ENCODE measurements at regions not wholly inside any gene's neighbourhood (a gene's known extent, or its start where the extent isn't known, plus 50 kb on each side); places are given as distances from the start of the nearest gene placed in this dataset.
"Not testable (repeated sequence)": the region's sequence is repeated elsewhere in the genome, so short reads cannot be mapped to it uniquely, and the experiment has no call there.

- H3K4me1 ChIP-seq, result peaks cover 0 to 8% (median 0%) of the 10 kb centered on the region in 3 donors
- intact Hi-C loops (cut with DNase I), result no loop called here
- no peak for DNase-seq
Measured at GRCh38 chr6:3921663-3922062, 72.5 kb downstream of the FAM50B start.

GRCh38 chr6:3922619-3923018 is 73.4 kb downstream of the FAM50B start:
- DNase-seq; H3K4me3 ChIP-seq; H3K9me3 ChIP-seq; intact Hi-C loops (cut with DNase I); H3K36me3 ChIP-seq; H3K4me1 ChIP-seq; H3K27ac ChIP-seq: not testable (repeated sequence)
- H3K27me3 ChIP-seq, result peaks cover 0 to 16% (median 0%) of the 10 kb centered on the region in 4 donors
- WGBS, 2 donors, result 97% methylated on average over 5 to 7 of the region's 7 CpGs

More at GRCh38 chr6:3921663-3922062, 72.5 kb downstream of the FAM50B start:
- Histone ChIP-seq H3K9me3 (no peaks in the 10 kb centered on the region), H3K27me3 (peaks cover 0 to 16% (median 0%) of the 10 kb centered on the region in 4 donors), H3K4me3 (no peak overlapping the region), H3K36me3 (no peaks in the 10 kb centered on the region), H3K27ac (no peak overlapping the region)
- TF ChIP-seq CTCF (IDR thresholded peaks at IDR 0.05) (no peak), POLR2A (IDR thresholded peaks at IDR 0.05) (no peak)
- 80 to 95% methylated on average over 1 to 2 of the region's 2 CpGs for WGBS, 2 donors

- DNase-seq, result not testable (repeated sequence)
Measured at GRCh38 chr6:3925223-3926149, 76.3 kb downstream of the FAM50B start.

GRCh38 chr6:3926150-3926482 is 76.9 kb downstream of the FAM50B start:
- Histone ChIP-seq H3K9me3 (no peaks in the 10 kb centered on the region), H3K27ac (peak overlapping the region in 1 of 4 donors; percentile 50), H3K4me3 (peak overlapping the region in 2 of 4 donors; percentile 15 to 39), H3K27me3 (peaks cover 0 to 10% (median 0%) of the 10 kb centered on the region in 4 donors), H3K4me1 (peaks cover 0 to 8% (median 0%) of the 10 kb centered on the region in 3 donors), H3K36me3 (no peaks in the 10 kb centered on the region)
- WGBS, 2 donors, result 38 to 48% methylated on average over 8 of the region's 8 CpGs
- TF ChIP-seq POLR2A (IDR thresholded peaks at IDR 0.05) (no peak), CTCF (IDR thresholded peaks at IDR 0.05) (no peak)
- intact Hi-C loops (cut with DNase I), result no loop called here
- no peak for DNase-seq

More at GRCh38 chr6:3925223-3926149, 76.3 kb downstream of the FAM50B start:
- H3K9me3 ChIP-seq; H3K36me3 ChIP-seq; H3K4me1 ChIP-seq; intact Hi-C loops (cut with DNase I): not testable (repeated sequence)
- WGBS, 2 donors, result 51 to 68% methylated on average over 18 to 22 of the region's 23 CpGs
- H3K4me3 ChIP-seq, result peak overlapping the region in 2 of 4 donors; percentile 15 to 39
- peak overlapping the region in 2 of 4 donors; percentile 16 to 50 for H3K27ac ChIP-seq
- H3K27me3 ChIP-seq, result peaks cover 0 to 14% (median 0%) of the 10 kb centered on the region in 4 donors

GRCh38 chr6:3928111-3928510 is 78.9 kb downstream of the FAM50B start:
- 44 to 46% methylated on average over 5 of the region's 5 CpGs for WGBS, 2 donors
- TF ChIP-seq POLR2A (IDR thresholded peaks at IDR 0.05), result no peak
- TF ChIP-seq CTCF (IDR thresholded peaks at IDR 0.05), result no peak
- H3K36me3 ChIP-seq, result no peaks in the 10 kb centered on the region
- DNase-seq, result no peak
- H3K27ac ChIP-seq, result no peak overlapping the region
- intact Hi-C loops (cut with DNase I), result no loop called here
- peaks cover 0 to 8% (median 0%) of the 10 kb centered on the region in 3 donors for H3K4me1 ChIP-seq
- H3K4me3 ChIP-seq, result no peak overlapping the region
- H3K27me3 ChIP-seq, result peaks cover 0 to 6% (median 0%) of the 10 kb centered on the region in 4 donors
- no peaks in the 10 kb centered on the region for H3K9me3 ChIP-seq

- intact Hi-C loops (cut with DNase I), result no loop called here
- TF ChIP-seq POLR2A (IDR thresholded peaks at IDR 0.05) (no peak), CTCF (IDR thresholded peaks at IDR 0.05) (no peak)
- Histone ChIP-seq H3K9me3 (no peaks in the 10 kb centered on the region), H3K27ac (peak overlapping the region in 1 of 4 donors; percentile 37), H3K27me3 (peaks cover 0 to 6% (median 0%) of the 10 kb centered on the region in 4 donors), H3K4me1 (peaks cover 0 to 8% (median 0%) of the 10 kb centered on the region in 3 donors), H3K36me3 (no peaks in the 10 kb centered on the region), H3K4me3 (no peak overlapping the region)
- 64 to 100% methylated on average over 1 to 2 of the region's 6 CpGs for WGBS, 2 donors
- DNase-seq, result no peak
Measured at GRCh38 chr6:3929281-3929798, 80.2 kb downstream of the FAM50B start.
